DMS153 (cell line): ENCODE measurements at regions not wholly inside any gene's neighbourhood (a gene's known extent, or its start where the extent isn't known, plus 50 kb on each side); places are given as distances from the start of the nearest gene placed in this dataset.
A peak's percentile ranks its signal among the peaks of the same experiment; 100 is the strongest.

ENCODE experiments used
- DNase-seq: peaks from one replicate; lab custom pipeline; 2025; lab: John Stamatoyannopoulos, UW

- no peak for DNase-seq
Observed at GRCh38 chr12:87160848-87161601, 868.2 kb downstream of the C12orf50 start.

DNA sequence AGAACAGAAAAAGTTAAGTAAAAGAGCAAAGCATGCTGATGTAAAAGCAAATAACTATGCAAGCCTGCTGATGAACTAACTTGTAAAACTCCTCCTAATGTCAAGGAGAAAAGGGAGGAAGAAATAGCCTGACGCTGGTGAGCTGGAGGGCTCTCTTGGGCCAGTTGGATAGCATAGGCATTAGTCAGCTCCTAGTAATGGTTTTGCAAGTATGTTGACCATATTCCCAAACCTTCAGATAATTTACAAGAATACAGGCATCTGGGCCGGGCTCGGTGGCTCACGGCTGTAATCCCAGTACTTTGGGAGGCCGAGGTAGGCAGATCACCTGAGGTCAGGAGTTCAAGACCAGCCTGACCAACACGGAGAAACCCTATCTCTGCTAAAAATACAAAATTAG is 871.4 kb downstream of the C12orf50 start:
- no peak for DNase-seq

DNA sequence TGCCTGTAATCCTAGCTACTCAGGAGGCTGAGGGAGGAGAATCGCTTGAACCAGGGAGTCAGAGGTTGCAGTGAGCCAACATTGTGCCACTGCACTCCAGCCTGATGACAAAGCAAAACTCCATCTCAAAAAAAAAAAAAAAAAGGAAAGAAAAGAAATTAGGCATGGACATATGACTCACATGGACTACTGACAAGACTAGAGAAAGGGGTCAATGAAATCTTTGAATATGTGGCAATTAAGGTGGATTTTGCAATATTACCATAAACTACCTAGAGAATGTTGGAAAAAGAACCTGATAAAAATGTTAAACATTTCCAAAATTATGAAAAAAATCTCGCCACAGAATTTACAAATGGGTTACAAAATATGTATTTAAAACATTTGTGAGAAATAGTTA is 873.6 kb downstream of the C12orf50 start:
- DNase-seq = no peak

DNA sequence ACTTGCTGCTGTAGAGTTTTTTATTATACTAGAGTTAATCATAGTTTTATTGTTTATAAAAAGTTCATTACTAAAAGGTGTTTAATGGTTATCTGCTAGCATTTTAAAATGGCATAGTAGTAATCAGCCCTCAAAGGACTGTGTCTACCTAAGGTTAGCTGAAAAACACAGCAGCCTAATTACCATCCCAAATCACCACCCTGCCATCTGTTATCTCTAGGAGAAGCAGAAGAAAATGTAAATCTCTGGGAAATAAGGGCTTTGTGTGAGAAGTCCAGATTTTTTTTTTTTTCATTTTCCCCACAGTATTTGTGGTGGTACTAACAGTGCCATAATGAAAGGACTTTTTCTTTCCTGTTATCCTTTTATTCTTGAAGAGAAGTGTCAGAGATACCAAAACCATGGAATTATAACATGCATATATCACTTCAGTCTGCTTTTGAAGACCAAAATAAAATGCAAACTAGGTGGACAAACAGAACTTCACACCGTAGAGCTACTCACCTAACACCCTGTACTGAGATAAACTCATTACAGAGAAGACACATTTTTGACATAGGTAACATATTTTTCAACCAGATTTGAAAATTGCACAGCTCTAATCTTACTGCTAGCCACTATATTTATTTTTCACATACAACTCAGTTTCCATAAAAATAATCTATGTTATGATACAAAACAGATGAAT is 876.2 kb downstream of the C12orf50 start:
- DNase-seq = no peak

GRCh38 chr12:87152075-87152474 is 877.1 kb downstream of the C12orf50 start:
- DNase-seq = no peak

- DNase-seq = no peak
Observed at GRCh38 chr12:87150969-87151662, 878.1 kb downstream of the C12orf50 start.

DNA sequence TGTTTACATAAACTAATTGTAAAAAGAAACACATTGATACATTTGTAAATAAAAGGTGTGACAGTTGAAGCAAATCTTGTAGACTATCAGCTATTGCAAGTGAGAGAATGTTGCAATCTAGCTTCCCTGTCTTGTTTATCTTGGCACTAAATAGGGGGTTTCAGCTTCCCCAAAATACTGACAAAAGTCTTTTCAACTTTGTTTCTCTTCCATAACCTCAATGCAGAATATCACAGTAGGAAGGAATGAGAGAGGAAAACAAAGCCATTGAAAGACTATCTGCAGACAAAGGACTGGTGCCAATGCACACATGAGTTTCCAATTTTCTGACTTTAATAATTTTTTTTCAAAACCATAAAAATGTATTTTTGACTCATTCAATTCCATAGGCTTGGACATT is 886.2 kb upstream of the MGAT4C start:
- DNase-seq = no peak

- no peak for DNase-seq
Observed at GRCh38 chr12:87141091-87141490, 884.9 kb upstream of the MGAT4C start.

DNA sequence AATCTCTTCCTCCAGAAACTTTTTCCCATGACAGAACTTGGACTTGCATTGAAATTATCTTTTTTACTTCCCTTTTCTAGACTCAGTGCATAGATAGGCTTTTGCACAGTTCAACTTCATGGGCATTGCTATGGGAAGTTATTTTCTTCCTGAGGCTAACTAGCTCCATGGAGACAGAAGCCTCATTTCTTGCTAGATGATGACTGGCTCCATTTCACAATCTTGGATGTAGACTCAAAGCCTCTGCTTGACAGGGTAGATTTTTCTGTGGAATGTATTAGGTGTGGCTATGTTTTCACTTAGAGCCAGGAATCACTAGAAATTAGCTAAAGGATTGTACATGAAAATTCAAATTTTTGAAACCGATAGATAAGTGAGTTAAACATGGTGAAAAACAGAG is 884.1 kb upstream of the MGAT4C start:
- DNase-seq = no peak

DNA sequence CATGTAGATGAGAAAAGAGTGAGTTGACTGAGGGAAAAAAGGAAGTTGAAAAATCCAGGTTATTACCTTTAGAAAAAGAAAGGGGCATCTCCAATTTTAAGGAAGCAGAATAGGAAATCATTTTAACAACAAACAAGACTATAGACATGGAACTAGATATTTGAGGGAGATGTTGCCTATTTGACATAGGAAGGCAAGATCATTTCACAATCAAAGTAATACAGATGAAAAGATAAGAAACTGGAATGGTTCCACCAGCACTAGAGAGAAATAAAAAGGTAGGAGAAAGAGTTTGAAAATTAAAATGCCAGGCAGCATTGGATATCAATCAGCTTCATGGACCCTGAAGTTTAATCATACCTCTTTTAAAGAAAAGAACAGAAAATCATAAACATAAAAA is 881.0 kb upstream of the MGAT4C start:
- DNase-seq = no peak

GRCh38 chr12:87136330-87136976 is 880.3 kb upstream of the MGAT4C start:
- no peak for DNase-seq

DNA sequence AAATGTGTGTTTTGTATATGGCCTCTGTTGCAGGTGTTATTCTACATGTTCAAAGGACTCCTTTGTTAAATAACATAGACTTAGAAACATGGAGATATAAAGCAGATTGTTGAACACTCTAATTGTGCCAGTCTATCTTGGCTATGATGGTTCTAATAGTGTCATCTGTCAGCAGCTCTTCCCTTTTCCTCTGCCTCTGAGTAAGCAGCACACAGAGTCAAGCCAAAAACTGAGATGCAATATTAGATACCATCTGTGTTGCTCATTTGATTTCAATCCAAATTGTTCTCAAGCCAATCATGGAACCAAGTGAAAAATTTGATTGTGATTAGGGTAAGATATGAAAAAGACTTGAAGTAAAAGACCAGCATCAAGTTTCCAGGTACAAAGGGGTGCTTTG is 871.1 kb upstream of the MGAT4C start:
- DNase-seq = no peak

DNA sequence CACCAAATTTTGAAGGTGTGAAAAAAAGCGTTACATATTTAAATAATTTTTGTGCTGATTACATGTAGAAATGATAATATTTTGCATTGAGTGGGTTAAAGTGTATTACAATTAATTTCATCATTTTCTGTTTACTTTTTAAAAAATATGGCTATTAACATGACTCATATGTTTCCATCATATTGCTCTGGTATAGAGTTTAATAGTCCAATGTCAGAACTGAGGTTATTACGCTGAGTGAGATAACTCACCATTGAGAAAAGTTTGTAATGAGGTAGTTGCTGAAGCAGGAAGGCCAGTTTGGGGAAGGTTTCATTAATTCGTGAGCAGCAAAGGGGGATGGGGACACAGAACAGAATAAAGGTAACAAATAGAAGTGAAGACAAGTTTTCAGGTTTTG is 865.7 kb upstream of the MGAT4C start:
- DNase-seq = no peak

- peak; percentile 54 for DNase-seq
Observed at GRCh38 chr12:87120440-87120839, 864.2 kb upstream of the MGAT4C start.

DNA sequence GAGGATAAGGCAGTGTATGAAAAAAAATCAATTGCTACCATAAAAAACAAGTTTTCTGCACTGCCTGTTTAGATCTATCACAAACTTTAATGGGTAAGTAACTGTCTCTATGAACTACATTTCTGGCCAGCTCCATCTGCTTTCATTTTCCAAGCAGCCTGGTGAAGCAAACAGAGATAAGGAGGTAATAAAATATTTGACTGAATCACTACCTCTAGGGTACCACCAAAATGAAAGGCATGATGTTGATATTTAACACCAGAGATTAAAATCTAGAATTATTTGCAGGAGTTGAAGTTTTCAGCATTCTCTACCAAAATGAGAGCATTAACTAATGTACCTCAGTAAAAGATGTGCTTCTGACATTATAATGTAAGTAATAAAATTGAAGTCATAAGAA is 863.5 kb upstream of the MGAT4C start:
- no peak for DNase-seq

GRCh38 chr12:87117526-87117925 is 861.3 kb upstream of the MGAT4C start:
- DNase-seq = peak; percentile 9

GRCh38 chr12:87116780-87117179 is 860.6 kb upstream of the MGAT4C start:
- no peak for DNase-seq

DNA sequence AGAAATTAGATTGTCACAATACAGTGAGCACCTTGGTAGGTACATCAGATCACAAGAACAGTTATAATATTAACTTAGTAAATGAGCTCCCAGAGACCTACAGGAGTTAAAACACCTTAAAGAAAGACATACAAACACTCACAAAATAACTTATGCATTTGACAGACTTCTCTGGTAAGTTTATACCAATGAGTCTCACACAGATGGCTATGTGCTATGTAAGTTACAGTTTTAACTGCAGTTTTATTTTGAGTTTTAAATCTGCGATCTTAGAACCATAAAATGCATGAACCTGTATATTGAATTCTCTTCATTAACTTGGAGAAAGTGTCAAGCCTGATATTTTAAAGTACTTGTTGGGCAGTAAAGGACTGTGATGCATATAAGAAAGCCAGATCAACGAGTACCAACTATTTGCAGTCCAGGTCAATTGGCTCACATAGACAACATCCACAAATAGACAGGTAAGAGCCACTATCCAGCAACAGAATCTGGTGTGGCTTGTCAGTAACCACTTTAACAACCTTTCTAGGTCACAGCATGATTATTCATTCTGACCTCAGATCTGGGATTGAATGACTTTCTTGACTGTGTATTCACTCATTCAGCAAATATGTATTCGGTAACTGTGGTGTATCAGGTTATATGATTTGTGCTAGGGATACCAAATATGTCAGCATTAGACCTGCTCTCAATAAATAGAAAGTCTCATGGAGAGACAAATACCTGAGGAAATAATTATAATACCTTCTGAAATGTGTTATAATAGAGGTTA is 856.6 kb upstream of the MGAT4C start:
- peak; percentile 5 for DNase-seq

GRCh38 chr12:87107766-87108165 is 851.6 kb upstream of the MGAT4C start:
- no peak for DNase-seq

DNA sequence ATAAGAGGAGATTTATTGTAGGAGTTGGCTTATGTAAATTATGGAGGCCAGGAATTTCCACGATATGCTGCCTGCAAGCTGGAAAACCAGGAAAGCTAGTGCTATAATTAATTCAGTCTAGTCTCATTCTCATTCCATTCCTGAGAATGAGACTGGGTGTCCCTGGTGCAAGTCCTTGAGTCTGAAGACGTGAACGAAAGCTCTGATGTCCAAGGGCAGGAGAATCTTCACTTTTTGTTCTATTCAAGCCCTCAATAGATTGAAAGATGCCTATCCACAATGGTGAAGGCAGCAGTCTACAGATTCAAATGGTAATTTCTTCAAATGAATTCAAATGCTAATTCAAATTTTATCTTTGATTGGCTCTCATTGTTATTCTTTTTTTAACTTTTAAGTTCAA is 851.1 kb upstream of the MGAT4C start:
- DNase-seq = no peak

DNA sequence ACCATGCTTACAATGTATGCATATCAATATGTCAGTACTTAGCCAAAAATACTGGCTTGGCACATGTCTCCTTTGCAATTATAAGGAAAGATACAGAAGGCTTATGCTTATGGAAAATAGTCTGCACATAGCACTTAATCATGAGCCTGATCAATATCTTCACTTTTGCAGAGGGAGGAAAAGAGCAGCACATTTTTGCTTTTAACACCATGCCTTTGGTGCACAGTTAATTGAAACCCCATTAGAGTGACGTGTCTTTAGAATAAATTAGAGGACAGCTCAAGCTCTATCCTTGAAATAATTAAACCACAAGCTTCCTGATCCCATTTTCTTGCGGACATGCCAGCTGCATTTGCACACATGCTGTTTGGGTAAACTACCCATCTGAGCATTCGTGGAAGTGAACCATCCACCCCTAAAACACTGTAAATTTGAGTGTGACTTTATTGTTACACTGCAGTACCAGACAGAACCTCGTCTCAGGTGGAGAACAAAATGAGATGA is 839.9 kb upstream of the MGAT4C start:
- DNase-seq = no peak

DNA sequence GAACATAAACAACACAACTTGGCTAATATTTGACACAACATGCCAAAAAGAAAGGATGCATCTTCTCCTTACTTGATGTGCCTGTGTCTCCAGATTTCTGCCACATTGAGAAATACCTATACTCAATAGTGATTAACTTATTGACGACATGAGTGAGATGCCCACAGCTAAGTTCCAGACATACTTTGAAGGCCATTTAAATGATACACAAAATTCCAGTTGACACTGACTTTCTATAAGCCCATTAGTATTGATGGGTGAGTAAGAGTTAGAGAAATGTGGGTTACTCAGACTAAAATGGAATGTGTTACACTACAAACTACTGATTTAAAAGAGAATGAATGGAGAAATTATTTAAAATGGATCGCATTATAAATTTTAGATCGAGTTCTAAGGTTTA is 838.2 kb upstream of the MGAT4C start:
- no peak for DNase-seq
